Fibroblast of the aortic adventitia (primary cell): ENCODE measurements at regions not wholly inside any gene's neighbourhood (a gene's known extent, or its start where the extent isn't known, plus 50 kb on each side); places are given as distances from the start of the nearest gene placed in this dataset.

Source experiments
- DNase-seq: peaks from one replicate; pipeline ENCODE4 v3.0.0-alpha.2; 2010; ENCODE audit warnings: low read depth
- H3K4me3 ChIP-seq: 2 replicates; pipeline ENCODE4 v1.5.1; 2011; ENCODE audit warnings: low read depth, mild to moderate bottlenecking, control low read depth, low read length, moderate library complexity
- CTCF ChIP-seq: IDR thresholded peaks from 2 replicates; pipeline ENCODE4 v1.5.1; 2011; ENCODE audit warnings: mild to moderate bottlenecking, low read length, control low read depth, inconsistent platforms; ENCODE audit not compliant: insufficient read depth

- H3K4me3 ChIP-seq, result no peak overlapping the region
- TF ChIP-seq CTCF, result no peak
- no peak for DNase-seq
These were observed 465.9 kb downstream of the GATA3 start for GRCh38 chr10:8520382-8520781.

- DNase-seq, result no peak
These were observed 473.3 kb downstream of the GATA3 start for GRCh38 chr10:8527773-8528172.

GRCh38 chr10:8531116-8531515, 476.6 kb downstream of the GATA3 start:
- no peak for DNase-seq
- H3K4me3 ChIP-seq, result no peak overlapping the region

More at GRCh38 chr10:8527773-8528172, 473.3 kb downstream of the GATA3 start:
- TF ChIP-seq CTCF, result no peak
- H3K4me3 ChIP-seq, result no peak overlapping the region

DNA sequence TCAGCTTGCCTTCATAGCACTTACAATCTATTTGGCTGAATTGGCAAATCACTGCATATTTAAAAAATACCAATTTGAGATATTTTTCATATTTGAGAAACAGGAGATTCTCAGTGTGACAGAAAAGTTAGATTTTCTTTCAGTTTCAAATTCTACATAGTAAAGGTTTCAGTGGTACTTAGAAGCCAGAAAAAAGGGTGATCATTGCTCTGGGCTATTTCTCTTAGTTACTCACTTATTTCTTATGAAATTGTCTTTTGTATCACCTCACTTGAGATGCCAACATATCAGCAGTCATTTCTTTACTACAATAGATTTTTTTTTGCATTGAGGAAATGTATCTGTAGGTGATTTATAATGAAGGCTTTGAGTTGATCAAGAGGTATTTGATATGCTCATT, 478.2 kb downstream of the GATA3 start:
- no peak overlapping the region for H3K4me3 ChIP-seq
- no peak for TF ChIP-seq CTCF
- DNase-seq, result no peak

More at GRCh38 chr10:8531116-8531515, 476.6 kb downstream of the GATA3 start:
- TF ChIP-seq CTCF, result no peak

DNA sequence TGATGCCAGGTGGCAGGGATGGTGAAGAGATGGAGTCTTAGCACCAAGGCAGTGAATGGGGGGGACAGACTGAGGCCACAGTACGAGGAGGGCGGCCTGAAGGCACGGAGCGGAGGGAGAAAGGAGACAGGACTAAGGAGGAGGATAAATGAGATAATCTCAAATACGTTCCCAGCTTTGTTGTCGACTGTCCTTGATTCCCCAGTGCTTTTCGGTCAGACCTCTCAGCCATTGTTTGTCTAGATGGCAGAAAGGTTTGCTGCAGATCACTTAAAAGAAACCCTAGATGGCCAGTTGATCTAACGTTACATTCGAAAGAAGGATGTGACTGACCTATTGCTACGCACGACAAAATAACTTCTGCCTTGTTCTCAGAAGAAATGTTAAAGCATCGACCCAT, 479.0 kb downstream of the GATA3 start:
- H3K4me3 ChIP-seq, result no peak overlapping the region
- TF ChIP-seq CTCF, result no peak
- no peak for DNase-seq

DNA sequence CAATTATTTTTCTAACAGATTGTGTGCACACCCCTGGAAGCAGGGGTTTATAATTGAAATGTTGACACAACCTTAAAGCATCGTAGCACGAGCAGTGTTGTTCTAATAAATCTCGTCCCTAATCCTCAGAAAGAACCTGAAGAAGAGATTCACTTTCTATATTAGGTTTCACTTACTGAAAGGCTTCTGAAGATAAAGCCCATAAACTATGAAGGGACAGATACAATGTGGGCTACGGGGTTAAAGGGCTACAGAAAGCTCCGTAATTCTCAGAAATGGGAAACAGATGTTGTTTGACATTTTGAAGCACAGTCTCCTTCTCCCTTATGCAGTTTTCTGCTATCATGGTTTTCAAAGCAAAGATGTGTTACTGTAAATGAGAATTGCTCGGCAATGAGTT, 479.6 kb downstream of the GATA3 start:
- DNase-seq, result no peak
- no peak overlapping the region for H3K4me3 ChIP-seq
- no peak for TF ChIP-seq CTCF

DNA sequence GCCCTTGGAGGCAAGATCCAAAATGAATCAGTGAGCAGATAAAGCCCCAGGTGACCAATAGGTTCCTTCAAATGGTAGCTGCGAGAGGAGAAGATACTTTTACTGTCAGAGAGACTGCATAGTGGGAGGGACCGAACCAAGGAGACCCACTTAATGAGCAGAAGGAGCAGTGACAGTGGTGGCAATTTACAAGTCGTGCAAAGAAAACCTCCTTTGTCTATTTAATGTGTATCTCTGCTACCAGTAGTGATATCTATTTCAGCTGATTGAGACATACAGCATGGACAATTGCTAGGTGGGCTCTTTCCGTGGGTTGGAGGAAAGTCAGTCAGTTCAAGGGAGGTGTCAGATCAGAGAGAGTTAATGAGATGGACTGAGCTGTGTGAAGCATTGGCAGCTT, 480.4 kb downstream of the GATA3 start:
- TF ChIP-seq CTCF, result no peak
- no peak overlapping the region for H3K4me3 ChIP-seq
- no peak for DNase-seq
